ENCODE measurements at regions not wholly inside any gene's neighbourhood (a gene's known extent, or its start where the extent isn't known, plus 50 kb on each side); places are given as distances from the start of the nearest gene placed in this dataset.

- no peak overlapping the region for H3K27ac ChIP-seq
- H3K27me3 ChIP-seq, result no peaks in the 10 kb centered on the region
- H4K20me1 ChIP-seq (ENCODE audit: low read depth), result no peaks in the 10 kb centered on the region
- no peaks in the 10 kb centered on the region for H3K79me2 ChIP-seq (ENCODE audit: low read depth)
- no peak for TF ChIP-seq EZH2 (IDR thresholded peaks at IDR 0.05)
- no peak for TF ChIP-seq CTCF (IDR thresholded peaks at IDR 0.05)
- TF ChIP-seq EZH2phosphoT487 (IDR thresholded peaks at IDR 0.05), result no peak
- no peak overlapping the region for H3K9ac ChIP-seq
- no peaks in the 10 kb centered on the region for H3K36me3 ChIP-seq
- no peak overlapping the region for H3K4me3 ChIP-seq
- DNase-seq (ENCODE audit: low spot score), result no peak
- no peaks in the 10 kb centered on the region for H3K9me3 Mint-ChIP-seq
- H3K9me3 ChIP-seq (ENCODE audit: low read depth), result no peaks in the 10 kb centered on the region
- no peaks in the 10 kb centered on the region for H3K4me1 Mint-ChIP-seq
- H3K27me3 Mint-ChIP-seq (ENCODE audit: insufficient read depth, low read depth), result no peaks in the 10 kb centered on the region
- H2AFZ ChIP-seq (replicated peaks), result no peak overlapping the region
- no peaks in the 10 kb centered on the region for H3K4me1 ChIP-seq
- no peak overlapping the region for H3K4me3 Mint-ChIP-seq
- no peak overlapping the region for H3K27ac Mint-ChIP-seq
- H3K4me2 ChIP-seq, result no peak overlapping the region
- H3K36me3 Mint-ChIP-seq, result no peaks in the 10 kb centered on the region
- no peaks in the 10 kb centered on the region for H3F3A ChIP-seq (ENCODE audit: low read depth)
Observed at GRCh38 chr2:189261431-189261841, 81.9 kb upstream of the COL5A2 start.

- DNase-seq (ENCODE audit: low spot score), result no peak
- H3F3A ChIP-seq (ENCODE audit: low read depth), result no peaks in the 10 kb centered on the region
- TF ChIP-seq EZH2phosphoT487 (IDR thresholded peaks at IDR 0.05), result no peak
- TF ChIP-seq CTCF (IDR thresholded peaks at IDR 0.05), result no peak
- TF ChIP-seq EZH2 (IDR thresholded peaks at IDR 0.05), result no peak
- H3K4me2 ChIP-seq, result no peak overlapping the region
- no peaks in the 10 kb centered on the region for H4K20me1 ChIP-seq (ENCODE audit: low read depth)
- Mint-ChIP-seq H3K27me3 (ENCODE audit: insufficient read depth, low read depth) (no peaks in the 10 kb centered on the region), H3K27ac (no peak overlapping the region), H3K9me3 (no peaks in the 10 kb centered on the region), H3K4me3 (no peak overlapping the region), H3K4me1 (no peaks in the 10 kb centered on the region), H3K36me3 (no peaks in the 10 kb centered on the region)
- H3K9me3 ChIP-seq (ENCODE audit: low read depth), result no peaks in the 10 kb centered on the region
- H3K9ac ChIP-seq, result no peak overlapping the region
- H3K4me1 ChIP-seq, result no peaks in the 10 kb centered on the region
- H3K27me3 ChIP-seq, result no peaks in the 10 kb centered on the region
- H3K4me3 ChIP-seq, result no peak overlapping the region
- no peak overlapping the region for H3K27ac ChIP-seq
- no peaks in the 10 kb centered on the region for H3K79me2 ChIP-seq (ENCODE audit: low read depth)
- H2AFZ ChIP-seq (replicated peaks), result no peak overlapping the region
- no peaks in the 10 kb centered on the region for H3K36me3 ChIP-seq
Observed at GRCh38 chr2:189261916-189262315, 82.4 kb upstream of the COL5A2 start.

GRCh38 chr2:189265696-189266320 is 86.2 kb upstream of the COL5A2 start:
- peaks cover 3% of the 10 kb centered on the region for H3K36me3 Mint-ChIP-seq

More at GRCh38 chr2:189265696-189266320, 86.2 kb upstream of the COL5A2 start:
- no peak overlapping the region for H3K9ac ChIP-seq
- no peaks in the 10 kb centered on the region for H4K20me1 ChIP-seq (ENCODE audit: low read depth)
- no peaks in the 10 kb centered on the region for H3K4me1 ChIP-seq
- H2AFZ ChIP-seq (replicated peaks), result no peak overlapping the region
- Mint-ChIP-seq H3K27me3 (ENCODE audit: insufficient read depth, low read depth) (no peaks in the 10 kb centered on the region), H3K9me3 (no peaks in the 10 kb centered on the region), H3K4me1 (no peaks in the 10 kb centered on the region), H3K27ac (no peak overlapping the region), H3K4me3 (no peak overlapping the region)
- H3K27me3 ChIP-seq, result no peaks in the 10 kb centered on the region
- DNase-seq (ENCODE audit: low spot score), result no peak
- no peak overlapping the region for H3K27ac ChIP-seq
- no peak overlapping the region for H3K4me2 ChIP-seq
- no peaks in the 10 kb centered on the region for H3K79me2 ChIP-seq (ENCODE audit: low read depth)
- H3F3A ChIP-seq (ENCODE audit: low read depth), result no peaks in the 10 kb centered on the region
- H3K9me3 ChIP-seq (ENCODE audit: low read depth), result no peaks in the 10 kb centered on the region
- no peaks in the 10 kb centered on the region for H3K36me3 ChIP-seq
- TF ChIP-seq EZH2 (IDR thresholded peaks at IDR 0.05) (no peak), CTCF (IDR thresholded peaks at IDR 0.05) (no peak), EZH2phosphoT487 (IDR thresholded peaks at IDR 0.05) (no peak)
- H3K4me3 ChIP-seq, result no peak overlapping the region
